Right lobe of liver (tissue), 6 donors: ENCODE measurements at regions not wholly inside any gene's neighbourhood (a gene's known extent, or its start where the extent isn't known, plus 50 kb on each side); places are given as distances from the start of the nearest gene placed in this dataset.

Experiments used
- ATAC-seq, 4 donors: fragments of 200-7000 bp; cut with Tn5 transposase; one replicate each; pipeline ENCODE4 v1.9.1; 2020; ENCODE audit warnings: mild to moderate bottlenecking in 4 of 4, moderate library complexity in 4 of 4
- DNase-seq, 3 donors: peaks; one replicate each; pipeline ENCODE4 v3.0.0-alpha.2; 2020
- H3K27ac ChIP-seq, 3 donors: fragments of 200-600 bp; one replicate each; pipeline ENCODE4 v1.8.0; 2022
- H3K27me3 ChIP-seq, 2 donors: fragments of 200-600 bp; one replicate each; pipeline ENCODE4 v1.8.0; 2022
- H3K36me3 ChIP-seq, 4 donors: fragments of 200-600 bp; sonication (generic) in 1 of 4; one replicate each; pipeline versions ENCODE4 v1.5.1 to v1.8.0; 2017 to 2022; ENCODE audit warnings: control low read depth in 1 of 4
- H3K4me1 ChIP-seq, 4 donors: fragments of 200-600 bp; sonication (generic) in 1 of 4; one replicate each; pipeline versions ENCODE4 v1.5.1 to v1.8.0; 2017 to 2022; ENCODE audit warnings: control low read depth in 1 of 4
- H3K4me3 ChIP-seq, 3 donors: fragments of 200-600 bp; one replicate each; pipeline ENCODE4 v1.8.0; 2022
- H3K9me3 ChIP-seq, 4 donors: fragments of 200-600 bp; sonication (generic) in 1 of 4; one replicate each; pipeline versions ENCODE4 v1.5.1 to v1.8.0; 2017 to 2022; ENCODE audit warnings: control low read depth in 1 of 4
- POLR2A ChIP-seq: fragments of 450-650 bp; IDR thresholded peaks from one replicate; pipeline ENCODE4 v1.6.1; 2017; ENCODE audit warnings: antibody characterized with exemption, mild to moderate bottlenecking
- WGBS: methylation state at CpG from one replicate; pipeline ENCODE4 v1.1.6; 2018; ENCODE audit warnings: low coverage, low lambda C conversion rate; ENCODE audit not compliant: insufficient coverage; ENCODE audit errors: missing lambda C conversion rate; 5-methylcytosine and 5-hydroxymethylcytosine counted together
- intact Hi-C, 2 donors: fragments of 100-400 bp; cut with DNase I; formaldehyde crosslinking; loops; one replicate each; pipeline versions ENCODE4 v1.11.2 to v1.14.1; 2022
- TF ChIP-seq, protein P1 (sequence below), 4 donors: fragments of 200-600 bp in 3 of 4; fragments of 450-650 bp in 1 of 4; IDR thresholded peaks; one replicate each; pipeline versions ENCODE4 v1.5.1 to v1.8.0; 2016 to 2022; ENCODE audit warnings: antibody characterized with exemption in 4 of 4, mild to moderate bottlenecking in 2 of 4
- donor health status: DM: no; HTN: yes; CAD: no.
- donor health status: DM: no; HTN: no; CAD: no.
- donor health status: DM: no; HTN: no; CAD: no.
- donor health status: DM: no; HTN: yes; CAD: no.
- donor health status: DM: no; HTN: yes; CAD: no.

DNA sequence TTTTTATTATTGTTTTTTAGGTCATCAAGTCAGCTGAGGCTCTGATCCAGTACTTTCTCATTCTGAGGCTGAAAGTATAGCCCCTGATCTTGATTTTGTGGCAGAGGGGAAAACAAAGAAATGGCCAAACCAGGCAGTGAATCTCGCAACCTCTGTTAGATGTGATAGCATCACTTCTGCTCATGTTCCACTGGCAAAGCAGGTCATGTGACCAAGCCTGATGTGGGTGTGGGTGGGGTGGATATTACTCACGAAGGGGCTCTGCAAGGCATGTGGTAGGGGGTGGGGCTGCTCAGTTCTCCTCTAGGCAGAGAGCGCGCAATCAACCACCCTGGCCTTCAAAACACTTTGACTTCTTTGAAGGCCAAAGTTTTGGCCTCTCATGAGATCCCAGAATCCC, 254.2 kb downstream of the MYCN start:
- Histone ChIP-seq H3K27ac (no peak overlapping the region), H3K36me3 (no peaks in the 10 kb centered on the region), H3K9me3 (no peaks in the 10 kb centered on the region), H3K4me1 (no peaks in the 10 kb centered on the region), H3K4me3 (no peak overlapping the region), H3K27me3 (no peaks in the 10 kb centered on the region)
- DNase-seq (no peak), ATAC-seq (no peak)
- TF ChIP-seq, protein P1, sequence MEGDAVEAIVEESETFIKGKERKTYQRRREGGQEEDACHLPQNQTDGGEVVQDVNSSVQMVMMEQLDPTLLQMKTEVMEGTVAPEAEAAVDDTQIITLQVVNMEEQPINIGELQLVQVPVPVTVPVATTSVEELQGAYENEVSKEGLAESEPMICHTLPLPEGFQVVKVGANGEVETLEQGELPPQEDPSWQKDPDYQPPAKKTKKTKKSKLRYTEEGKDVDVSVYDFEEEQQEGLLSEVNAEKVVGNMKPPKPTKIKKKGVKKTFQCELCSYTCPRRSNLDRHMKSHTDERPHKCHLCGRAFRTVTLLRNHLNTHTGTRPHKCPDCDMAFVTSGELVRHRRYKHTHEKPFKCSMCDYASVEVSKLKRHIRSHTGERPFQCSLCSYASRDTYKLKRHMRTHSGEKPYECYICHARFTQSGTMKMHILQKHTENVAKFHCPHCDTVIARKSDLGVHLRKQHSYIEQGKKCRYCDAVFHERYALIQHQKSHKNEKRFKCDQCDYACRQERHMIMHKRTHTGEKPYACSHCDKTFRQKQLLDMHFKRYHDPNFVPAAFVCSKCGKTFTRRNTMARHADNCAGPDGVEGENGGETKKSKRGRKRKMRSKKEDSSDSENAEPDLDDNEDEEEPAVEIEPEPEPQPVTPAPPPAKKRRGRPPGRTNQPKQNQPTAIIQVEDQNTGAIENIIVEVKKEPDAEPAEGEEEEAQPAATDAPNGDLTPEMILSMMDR (IDR thresholded peaks at IDR 0.05), result no peak
- no peak for TF ChIP-seq POLR2A
- whole genome bisulfite sequencing, result 78% methylated on average over 4 of the region's 4 CpGs
- intact Hi-C loops, result no loop called here

DNA sequence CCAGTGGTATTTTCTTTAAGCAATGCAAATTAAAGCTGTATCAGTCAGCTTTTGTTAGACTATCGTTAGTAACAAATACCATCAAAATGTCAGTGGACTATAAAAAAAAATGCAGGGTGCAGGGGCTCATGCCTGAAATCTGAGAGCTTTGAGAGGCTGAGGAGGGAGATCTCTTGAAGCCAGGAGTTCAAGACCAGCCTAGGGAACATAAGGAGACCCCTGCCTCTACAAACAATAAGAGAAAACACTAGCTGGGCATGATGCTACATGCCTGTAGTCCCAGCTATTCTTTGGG, 253.7 kb downstream of the MYCN start:
- TF ChIP-seq, protein P1 (IDR thresholded peaks at IDR 0.05), result no peak
- no peak for TF ChIP-seq POLR2A
- Histone ChIP-seq H3K4me1 (no peaks in the 10 kb centered on the region), H3K36me3 (no peaks in the 10 kb centered on the region), H3K27ac (no peak overlapping the region), H3K27me3 (no peaks in the 10 kb centered on the region), H3K9me3 (no peaks in the 10 kb centered on the region), H3K4me3 (no peak overlapping the region)
- WGBS, result 89% methylated on average over 1 of the region's 1 CpG
- DNase-seq (no peak), ATAC-seq (no peak)
- intact Hi-C loops, result no loop called here

DNA sequence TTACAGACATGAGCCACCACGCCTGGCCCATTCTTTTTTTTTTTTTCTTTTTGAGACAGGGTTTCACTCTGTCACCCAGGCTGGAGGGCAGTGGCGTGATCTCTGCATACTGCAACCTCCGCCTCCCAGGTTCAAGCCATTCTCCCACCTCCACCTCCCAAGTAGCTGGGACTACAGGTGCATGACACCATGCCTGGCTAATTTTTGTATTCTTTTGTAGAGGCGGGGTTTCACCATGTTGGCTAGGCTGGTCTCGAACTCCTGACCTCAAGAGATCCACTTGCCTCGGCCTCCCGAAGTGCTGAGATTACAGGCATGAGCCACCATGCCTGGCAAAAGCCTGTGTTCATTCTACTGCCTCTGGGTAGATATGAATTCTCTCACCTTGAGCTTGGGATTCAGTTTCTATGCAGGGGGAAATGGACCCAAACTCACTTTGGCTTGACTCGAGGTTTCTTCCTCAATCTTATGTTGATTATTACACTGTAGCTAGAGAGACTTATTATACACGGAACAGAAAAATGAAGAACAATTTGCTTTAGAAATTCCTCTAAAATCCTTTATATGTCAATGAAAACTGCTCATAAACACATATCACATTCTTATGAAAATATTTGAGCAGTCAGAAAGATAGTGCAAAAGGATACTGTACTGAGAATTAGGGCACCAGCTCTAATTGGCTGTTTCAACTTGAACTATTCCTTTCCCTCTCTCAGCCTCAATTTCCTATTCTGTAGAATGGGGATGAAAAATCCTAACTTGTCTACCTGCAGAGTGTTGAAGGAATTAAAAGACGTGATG, 252.3 kb downstream of the MYCN start:
- Histone ChIP-seq H3K27ac (no peak overlapping the region), H3K4me1 (no peaks in the 10 kb centered on the region), H3K4me3 (no peak overlapping the region), H3K27me3 (no peaks in the 10 kb centered on the region), H3K36me3 (no peaks in the 10 kb centered on the region), H3K9me3 (no peaks in the 10 kb centered on the region)
- intact Hi-C loops, result no loop called here
- ATAC-seq (no peak), DNase-seq (no peak)
- no peak for TF ChIP-seq POLR2A
- TF ChIP-seq, protein P1 (IDR thresholded peaks at IDR 0.05), result no peak
- WGBS, result 70% methylated on average over 7 of the region's 10 CpGs

DNA sequence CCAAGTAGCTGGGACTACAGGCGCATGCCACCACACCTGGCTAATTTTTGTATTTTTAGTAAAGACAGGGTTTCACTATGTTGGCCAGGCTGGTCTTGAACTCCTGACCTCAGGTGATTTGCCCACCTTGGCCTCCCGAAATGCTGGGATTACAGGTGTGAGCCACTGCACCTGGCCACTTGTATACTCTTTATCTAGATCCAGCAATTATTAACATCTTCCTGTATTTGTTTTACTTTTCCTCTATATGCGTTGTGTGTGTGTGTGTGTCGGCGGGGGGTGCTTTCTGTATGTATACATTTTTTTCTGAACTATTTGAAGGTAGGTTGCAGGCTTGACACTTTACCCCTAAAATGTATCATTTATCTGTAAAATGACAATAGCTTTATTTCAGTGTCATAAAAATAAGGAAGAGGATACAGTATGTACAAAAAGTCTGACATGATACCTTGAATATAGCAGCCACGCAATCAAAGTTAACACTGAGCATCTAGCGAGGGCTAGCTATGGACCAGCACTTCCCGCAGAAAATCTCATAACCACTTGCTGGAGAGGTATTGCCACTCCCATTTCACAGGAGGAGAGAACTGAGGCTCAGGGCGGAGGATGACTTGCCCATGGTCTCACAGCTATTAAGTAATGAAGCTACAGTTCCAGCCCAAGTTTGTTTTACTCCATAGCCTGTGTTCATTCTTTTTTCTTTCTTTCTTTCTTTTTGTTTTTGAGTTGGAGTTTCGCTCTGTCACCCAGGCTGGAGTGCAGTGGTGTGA, 251.3 kb downstream of the MYCN start:
- no peaks in the 10 kb centered on the region for H3K9me3 ChIP-seq
- intact Hi-C loops, result no loop called here
- H3K27ac ChIP-seq, result no peak overlapping the region
- ATAC-seq (no peak), DNase-seq (no peak)
- WGBS, result 72% methylated on average over 7 of the region's 10 CpGs
- H3K36me3 ChIP-seq, result no peaks in the 10 kb centered on the region
- TF ChIP-seq, protein P1 (IDR thresholded peaks at IDR 0.05), result no peak
- no peak for TF ChIP-seq POLR2A
- no peaks in the 10 kb centered on the region for H3K27me3 ChIP-seq
- H3K4me3 ChIP-seq, result no peak overlapping the region
- no peaks in the 10 kb centered on the region for H3K4me1 ChIP-seq
